ENCODE measurements at regions not wholly inside any gene's neighbourhood (a gene's known extent, or its start where the extent isn't known, plus 50 kb on each side); places are given as distances from the start of the nearest gene placed in this dataset.

DNA sequence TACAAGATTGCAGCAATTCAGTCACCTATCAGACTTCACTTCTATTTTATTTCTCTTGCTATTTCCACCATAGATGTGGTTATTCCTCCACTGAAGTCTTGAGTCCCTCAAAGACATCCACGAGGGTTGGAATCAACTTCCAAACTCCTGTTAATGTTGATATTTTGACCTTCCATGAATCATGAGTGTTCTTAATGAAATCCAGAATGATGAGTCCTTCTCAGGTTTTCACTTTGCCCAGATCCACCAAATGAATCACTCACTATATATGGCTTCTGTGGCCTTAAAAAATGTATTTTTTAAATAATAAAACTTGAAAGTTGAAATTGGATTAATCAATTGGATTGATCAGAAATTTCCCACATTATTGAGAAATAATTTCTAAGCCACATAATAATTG lies 1821.0 kb downstream of the EFNA5 start:
- no peaks in the 10 kb centered on the region for H4K20me1 ChIP-seq (ENCODE audit: control insufficient read depth, insufficient read depth, low read length, poor library complexity, severe bottlenecking)
- no peak overlapping the region for H3K27ac ChIP-seq (ENCODE audit: low read length in 2 of 2)
- no peak overlapping the region for H3K4me3 ChIP-seq (ENCODE audit: control extremely low read depth in 1 of 5, extremely low read depth in 1 of 5, insufficient read depth in 1 of 5, low read depth in 2 of 5, low read length in 4 of 5)
- no peaks in the 10 kb centered on the region for H3K9me3 Mint-ChIP-seq (ENCODE audit: insufficient read depth)
- no peak overlapping the region for H3K4me3 Mint-ChIP-seq
- no peaks in the 10 kb centered on the region for H3K27me3 ChIP-seq (replicated peaks in 1 of 4; ENCODE audit: control extremely low read depth in 1 of 4, control insufficient read depth in 3 of 4, insufficient read depth in 4 of 4, low read length in 3 of 4)
- H3K79me2 ChIP-seq (ENCODE audit: control insufficient read depth, insufficient read depth, low read length) = no peaks in the 10 kb centered on the region
- no peak overlapping the region for H3K27ac Mint-ChIP-seq
- POLR2A ChIA-PET = no interaction called here
- no peak for TF ChIP-seq EZH2 (IDR thresholded peaks at IDR 0.05; ENCODE audit: borderline replicate concordance, insufficient read depth, low read depth, low read length, poor library complexity, severe bottlenecking)
- no peak overlapping the region for H3K9ac ChIP-seq (ENCODE audit: low read length)
- WGBS (ENCODE audit: insufficient coverage) = no CpG with 5 or more reads among the region's 1 CpG
- no peaks in the 10 kb centered on the region for H3K4me1 ChIP-seq (ENCODE audit: control insufficient read depth in 2 of 2, insufficient read depth in 2 of 2, low read length in 2 of 2)
- no peak overlapping the region for H3K4me2 ChIP-seq (replicated peaks; ENCODE audit: low read depth, low read length, poor library complexity, severe bottlenecking)
- DNase-seq (no peak), ATAC-seq (ENCODE audit: low read depth) (no peak)
- H3K4me1 Mint-ChIP-seq = no peaks in the 10 kb centered on the region
- no peaks in the 10 kb centered on the region for H3K27me3 Mint-ChIP-seq
- intact Hi-C loops (cut with micrococcal nuclease) = no loop called here
- H3K9me3 ChIP-seq (ENCODE audit: control extremely low read depth in 1 of 3, control insufficient read depth in 2 of 3, insufficient read depth in 1 of 3, low read length in 2 of 3) = peaks cover 0 to 2% (median 0%) of the 10 kb centered on the region in 3 donors
- H3K36me3 ChIP-seq (replicated peaks in 1 of 2; ENCODE audit: control extremely low read depth in 1 of 2, control insufficient read depth in 1 of 2, extremely low read depth in 1 of 2, insufficient read depth in 2 of 2, low read length in 1 of 2) = no peaks in the 10 kb centered on the region
- CTCF ChIA-PET = no interaction called here
- no peak overlapping the region for H2AFZ ChIP-seq (ENCODE audit: insufficient read depth, low read depth, low read length, poor library complexity, severe bottlenecking)

DNA sequence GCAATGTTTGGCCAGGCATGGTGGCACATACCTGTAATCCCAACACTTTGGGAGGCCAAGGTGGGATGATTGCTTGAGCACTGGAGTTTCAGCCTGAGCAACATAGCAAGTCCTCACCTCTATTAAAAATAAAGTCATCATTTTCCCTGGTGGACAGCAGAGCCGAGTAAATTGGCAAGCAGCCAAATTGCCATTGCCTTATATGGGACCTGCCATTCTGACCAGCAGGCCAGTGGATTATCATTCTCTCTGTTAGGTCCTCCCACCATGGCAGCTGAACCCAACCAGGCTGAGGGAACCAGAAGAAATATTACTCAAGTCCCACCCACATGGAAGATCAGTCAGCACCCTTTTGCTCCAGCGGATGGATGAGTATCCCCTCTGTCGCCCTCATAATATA lies 1829.9 kb downstream of the EFNA5 start:
- Histone ChIP-seq H3K79me2 (ENCODE audit: control insufficient read depth, insufficient read depth, low read length) (no peaks in the 10 kb centered on the region), H4K20me1 (ENCODE audit: control insufficient read depth, insufficient read depth, low read length, poor library complexity, severe bottlenecking) (no peaks in the 10 kb centered on the region), H3K9me3 (ENCODE audit: control extremely low read depth in 1 of 3, control insufficient read depth in 2 of 3, insufficient read depth in 1 of 3, low read length in 2 of 3) (peaks cover 0 to 7% (median 0%) of the 10 kb centered on the region in 3 donors), H3K27ac (ENCODE audit: low read length in 2 of 2) (no peak overlapping the region), H3K36me3 (replicated peaks in 1 of 2; ENCODE audit: control extremely low read depth in 1 of 2, control insufficient read depth in 1 of 2, extremely low read depth in 1 of 2, insufficient read depth in 2 of 2, low read length in 1 of 2) (no peaks in the 10 kb centered on the region), H2AFZ (ENCODE audit: insufficient read depth, low read depth, low read length, poor library complexity, severe bottlenecking) (no peak overlapping the region), H3K4me3 (ENCODE audit: control extremely low read depth in 1 of 5, extremely low read depth in 1 of 5, insufficient read depth in 1 of 5, low read depth in 2 of 5, low read length in 4 of 5) (no peak overlapping the region), H3K4me1 (ENCODE audit: control insufficient read depth in 2 of 2, insufficient read depth in 2 of 2, low read length in 2 of 2) (no peaks in the 10 kb centered on the region), H3K9ac (ENCODE audit: low read length) (no peak overlapping the region), H3K27me3 (replicated peaks in 1 of 4; ENCODE audit: control extremely low read depth in 1 of 4, control insufficient read depth in 3 of 4, insufficient read depth in 4 of 4, low read length in 3 of 4) (no peaks in the 10 kb centered on the region), H3K4me2 (replicated peaks; ENCODE audit: low read depth, low read length, poor library complexity, severe bottlenecking) (no peak overlapping the region)
- ChIA-PET POLR2A (no interaction called here), CTCF (no interaction called here)
- no peaks in the 10 kb centered on the region for H3K4me1 Mint-ChIP-seq
- H3K4me3 Mint-ChIP-seq = no peak overlapping the region
- H3K27me3 Mint-ChIP-seq = no peaks in the 10 kb centered on the region
- intact Hi-C loops (cut with micrococcal nuclease) = no loop called here
- no peak overlapping the region for H3K27ac Mint-ChIP-seq
- TF ChIP-seq EZH2 (IDR thresholded peaks at IDR 0.05; ENCODE audit: borderline replicate concordance, insufficient read depth, low read depth, low read length, poor library complexity, severe bottlenecking) (no peak), CTCF (IDR thresholded peaks at IDR 0.05) (no peak)
- no peak for ATAC-seq (ENCODE audit: low read depth)
- DNase-seq = no peak
- peaks cover 6% of the 10 kb centered on the region for H3K9me3 Mint-ChIP-seq (ENCODE audit: insufficient read depth)
- 81% methylated on average over 2 of the region's 3 CpGs for WGBS (ENCODE audit: insufficient coverage)
